Breast epithelium (tissue), 4 donors: ENCODE measurements at regions not wholly inside any gene's neighbourhood (a gene's known extent, or its start where the extent isn't known, plus 50 kb on each side); places are given as distances from the start of the nearest gene placed in this dataset.

ENCODE experiments used
- DNase-seq, 2 donors: peaks; one replicate each; pipeline ENCODE4 v3.0.0-alpha.2; 2019; ENCODE audit warnings: low spot score in 2 of 2
- H3K27ac ChIP-seq, 2 donors: fragments of 200-600 bp; sonication (generic) in 1 of 2; one replicate each; pipeline ENCODE4 v1.5.1; 2016 to 2019; ENCODE audit warnings: mild to moderate bottlenecking in 1 of 2
- H3K27me3 ChIP-seq, 2 donors: fragments of 200-600 bp; sonication (generic) in 1 of 2; one replicate each; pipeline versions ENCODE4 v1.5.1 to v1.6.0; 2017 to 2019; ENCODE audit warnings: control low read depth in 1 of 2, mild to moderate bottlenecking in 1 of 2
- H3K36me3 ChIP-seq: fragments of 200-600 bp; one replicate; pipeline ENCODE4 v1.5.1; 2019
- H3K4me1 ChIP-seq, 2 donors: fragments of 200-600 bp; sonication (generic); one replicate each; pipeline ENCODE4 v1.5.1; 2016 to 2019; ENCODE audit warnings: control low read depth in 1 of 2
- H3K4me3 ChIP-seq, 3 donors: fragments of 200-600 bp; sonication (generic); 1 replicate in 2 of 3; 2 replicates in 1 of 3; pipeline ENCODE4 v1.5.1; 2016 to 2019; ENCODE audit warnings: mild to moderate bottlenecking in 3 of 3, moderate library complexity in 2 of 3
- H3K9me3 ChIP-seq, 2 donors: fragments of 200-600 bp; sonication (generic) in 1 of 2; one replicate each; pipeline ENCODE4 v1.5.1; 2016 to 2019; ENCODE audit warnings: control low read depth in 1 of 2
- CTCF ChIP-seq, 3 donors: fragments of 450-650 bp; IDR thresholded peaks; one replicate each; pipeline ENCODE4 v1.5.1; 2016 to 2017; ENCODE audit warnings: antibody characterized with exemption in 3 of 3, mild to moderate bottlenecking in 3 of 3, moderate library complexity in 3 of 3
- POLR2A ChIP-seq: fragments of 450-650 bp; IDR thresholded peaks from one replicate; pipeline ENCODE4 v1.6.1; 2016; ENCODE audit warnings: antibody characterized with exemption, mild to moderate bottlenecking, moderate library complexity
- POLR2AphosphoS5 ChIP-seq, 3 donors: sonication (generic); formaldehyde crosslinking; IDR thresholded peaks; one replicate each; pipeline ENCODE4 v1.6.1; 2017; ENCODE audit warnings: antibody characterized with exemption in 3 of 3
- intact Hi-C: fragments of 100-400 bp; cut with DNase I; formaldehyde crosslinking; loops from one replicate; pipeline ENCODE4 v1.15.1; 2023; ENCODE audit warnings: low total_unique reads

- H3K9me3 ChIP-seq, result peaks cover 7 to 23% of the 10 kb centered on the region in 2 donors
- no peaks in the 10 kb centered on the region for H3K36me3 ChIP-seq
- no peak overlapping the region for H3K4me3 ChIP-seq
- intact Hi-C loops, result no loop called here
- DNase-seq, result no peak
- TF ChIP-seq CTCF (IDR thresholded peaks at IDR 0.05), result no peak
- TF ChIP-seq POLR2AphosphoS5 (IDR thresholded peaks at IDR 0.05), result no peak
- TF ChIP-seq POLR2A, result no peak
- no peaks in the 10 kb centered on the region for H3K27me3 ChIP-seq
- H3K27ac ChIP-seq, result no peak overlapping the region
- H3K4me1 ChIP-seq, result no peaks in the 10 kb centered on the region
Measured at GRCh38 chrX:475926-476723, 89.4 kb upstream of the PPP2R3B start.

GRCh38 chrX:476724-477075, 90.0 kb upstream of the PPP2R3B start:
- H3K27me3 ChIP-seq, result no peaks in the 10 kb centered on the region
- intact Hi-C loops, result no loop called here
- DNase-seq, result no peak
- no peak overlapping the region for H3K4me3 ChIP-seq
- peaks cover 7 to 23% of the 10 kb centered on the region in 2 donors for H3K9me3 ChIP-seq
- H3K27ac ChIP-seq, result no peak overlapping the region
- TF ChIP-seq POLR2AphosphoS5 (IDR thresholded peaks at IDR 0.05) (no peak), POLR2A (no peak), CTCF (IDR thresholded peaks at IDR 0.05) (no peak)
- H3K36me3 ChIP-seq, result no peaks in the 10 kb centered on the region
- no peaks in the 10 kb centered on the region for H3K4me1 ChIP-seq

- Histone ChIP-seq H3K27me3 (peaks cover 0 to 3% of the 10 kb centered on the region in 2 donors), H3K4me3 (no peak overlapping the region), H3K4me1 (no peaks in the 10 kb centered on the region), H3K9me3 (peaks cover 7 to 23% of the 10 kb centered on the region in 2 donors), H3K36me3 (no peaks in the 10 kb centered on the region), H3K27ac (no peak overlapping the region)
- DNase-seq, result no peak
- intact Hi-C loops, result no loop called here
- TF ChIP-seq POLR2A, result no peak
- no peak for TF ChIP-seq CTCF (IDR thresholded peaks at IDR 0.05)
- TF ChIP-seq POLR2AphosphoS5 (IDR thresholded peaks at IDR 0.05), result no peak
Measured at GRCh38 chrX:477441-478012, 90.8 kb upstream of the PPP2R3B start.

- intact Hi-C loops, result no loop called here
- TF ChIP-seq POLR2A, result no peak
- H3K4me3 ChIP-seq, result no peak overlapping the region
- peaks cover 0 to 9% of the 10 kb centered on the region in 2 donors for H3K27me3 ChIP-seq
- no peak for DNase-seq
- no peak overlapping the region for H3K27ac ChIP-seq
- no peaks in the 10 kb centered on the region for H3K4me1 ChIP-seq
- peaks cover 2 to 19% of the 10 kb centered on the region in 2 donors for H3K9me3 ChIP-seq
- H3K36me3 ChIP-seq, result no peaks in the 10 kb centered on the region
Measured at GRCh38 chrX:479273-479981, 92.7 kb upstream of the PPP2R3B start.

GRCh38 chrX:480861-481417, 94.2 kb upstream of the PPP2R3B start:
- intact Hi-C loops, result no loop called here
- no peak for TF ChIP-seq POLR2A
- no peak for TF ChIP-seq POLR2AphosphoS5 (IDR thresholded peaks at IDR 0.05)
- no peak overlapping the region for H3K4me3 ChIP-seq
- peaks cover 0 to 17% of the 10 kb centered on the region in 2 donors for H3K9me3 ChIP-seq
- peaks cover 0 to 9% of the 10 kb centered on the region in 2 donors for H3K27me3 ChIP-seq
- H3K4me1 ChIP-seq, result no peaks in the 10 kb centered on the region
- no peaks in the 10 kb centered on the region for H3K36me3 ChIP-seq
- DNase-seq, result no peak
- no peak overlapping the region for H3K27ac ChIP-seq
